ENCODE measurements at regions not wholly inside any gene's neighbourhood (a gene's known extent, or its start where the extent isn't known, plus 50 kb on each side); places are given as distances from the start of the nearest gene placed in this dataset.

DNA sequence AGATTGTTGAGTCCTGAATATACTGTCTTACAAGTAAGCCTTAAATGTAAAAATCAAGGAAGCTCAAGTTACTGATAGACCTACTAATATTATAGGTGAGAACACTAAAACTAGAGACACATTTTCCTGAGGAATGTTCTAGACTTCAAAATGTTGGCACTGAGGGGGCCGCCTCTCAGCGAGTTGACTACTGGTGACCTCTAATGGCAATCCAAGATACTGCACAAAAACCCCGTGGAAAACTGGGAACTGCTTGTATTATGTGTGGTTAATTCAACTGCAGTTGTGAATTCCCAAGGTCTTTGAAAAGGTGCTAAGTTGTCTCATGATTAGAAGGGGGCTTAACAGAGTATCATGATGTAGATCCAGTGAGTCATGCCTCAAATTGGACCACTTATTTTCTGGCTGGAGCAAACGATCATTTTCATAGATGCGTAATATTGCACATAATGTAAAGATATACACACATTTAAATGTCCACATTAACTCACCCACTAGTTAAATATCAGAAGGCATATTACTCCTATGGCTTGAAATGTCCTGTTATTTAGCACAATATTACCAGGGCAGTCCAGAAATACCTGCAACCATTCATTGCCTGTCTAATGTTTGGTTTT is 336.2 kb downstream of the FOXA2 start:
- H3K36me3 ChIP-seq: no peaks in the 10 kb centered on the region
- no peak overlapping the region for H3K4me3 ChIP-seq (ENCODE audit: low read depth in 1 of 2, low read length in 1 of 2)
- no peaks in the 10 kb centered on the region for H3K9me3 ChIP-seq
- H3K27ac ChIP-seq: no peak overlapping the region
- H3K4me1 ChIP-seq (ENCODE audit: control insufficient read depth in 1 of 2, insufficient read depth in 1 of 2, low read depth in 1 of 2, low read length in 1 of 2): no peaks in the 10 kb centered on the region
- no peaks in the 10 kb centered on the region for H3K27me3 ChIP-seq
- TF ChIP-seq, protein P1, sequence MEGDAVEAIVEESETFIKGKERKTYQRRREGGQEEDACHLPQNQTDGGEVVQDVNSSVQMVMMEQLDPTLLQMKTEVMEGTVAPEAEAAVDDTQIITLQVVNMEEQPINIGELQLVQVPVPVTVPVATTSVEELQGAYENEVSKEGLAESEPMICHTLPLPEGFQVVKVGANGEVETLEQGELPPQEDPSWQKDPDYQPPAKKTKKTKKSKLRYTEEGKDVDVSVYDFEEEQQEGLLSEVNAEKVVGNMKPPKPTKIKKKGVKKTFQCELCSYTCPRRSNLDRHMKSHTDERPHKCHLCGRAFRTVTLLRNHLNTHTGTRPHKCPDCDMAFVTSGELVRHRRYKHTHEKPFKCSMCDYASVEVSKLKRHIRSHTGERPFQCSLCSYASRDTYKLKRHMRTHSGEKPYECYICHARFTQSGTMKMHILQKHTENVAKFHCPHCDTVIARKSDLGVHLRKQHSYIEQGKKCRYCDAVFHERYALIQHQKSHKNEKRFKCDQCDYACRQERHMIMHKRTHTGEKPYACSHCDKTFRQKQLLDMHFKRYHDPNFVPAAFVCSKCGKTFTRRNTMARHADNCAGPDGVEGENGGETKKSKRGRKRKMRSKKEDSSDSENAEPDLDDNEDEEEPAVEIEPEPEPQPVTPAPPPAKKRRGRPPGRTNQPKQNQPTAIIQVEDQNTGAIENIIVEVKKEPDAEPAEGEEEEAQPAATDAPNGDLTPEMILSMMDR (IDR thresholded peaks at IDR 0.05): no peak

DNA sequence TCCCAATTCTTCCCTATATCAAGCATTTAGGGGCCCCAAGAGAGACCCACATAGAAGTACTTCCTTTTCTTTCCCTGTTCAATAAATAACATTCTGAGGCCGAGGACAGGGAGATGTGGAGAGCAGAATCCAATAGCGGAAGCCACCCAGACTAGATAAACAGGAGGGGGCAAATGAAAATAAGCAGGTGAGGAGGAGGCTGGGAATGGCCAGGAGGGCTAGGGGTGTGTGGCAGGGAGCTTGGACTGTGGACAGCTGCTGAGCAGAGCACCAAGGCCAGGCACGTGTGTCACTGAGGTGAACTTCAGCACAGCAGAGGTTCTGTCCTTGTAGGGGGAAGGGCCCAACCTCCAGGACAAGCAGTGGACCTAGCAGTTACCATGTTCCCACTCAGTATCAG is 339.2 kb downstream of the FOXA2 start:
- H3K27me3 ChIP-seq: no peaks in the 10 kb centered on the region
- no peak overlapping the region for H3K27ac ChIP-seq
- H3K4me1 ChIP-seq (ENCODE audit: control insufficient read depth in 1 of 2, insufficient read depth in 1 of 2, low read depth in 1 of 2, low read length in 1 of 2): no peaks in the 10 kb centered on the region
- H3K9me3 ChIP-seq: no peaks in the 10 kb centered on the region
- H3K4me3 ChIP-seq (ENCODE audit: low read depth in 1 of 2, low read length in 1 of 2): no peak overlapping the region
- TF ChIP-seq, protein P1 (IDR thresholded peaks at IDR 0.05): no peak
- H3K36me3 ChIP-seq: no peaks in the 10 kb centered on the region

DNA sequence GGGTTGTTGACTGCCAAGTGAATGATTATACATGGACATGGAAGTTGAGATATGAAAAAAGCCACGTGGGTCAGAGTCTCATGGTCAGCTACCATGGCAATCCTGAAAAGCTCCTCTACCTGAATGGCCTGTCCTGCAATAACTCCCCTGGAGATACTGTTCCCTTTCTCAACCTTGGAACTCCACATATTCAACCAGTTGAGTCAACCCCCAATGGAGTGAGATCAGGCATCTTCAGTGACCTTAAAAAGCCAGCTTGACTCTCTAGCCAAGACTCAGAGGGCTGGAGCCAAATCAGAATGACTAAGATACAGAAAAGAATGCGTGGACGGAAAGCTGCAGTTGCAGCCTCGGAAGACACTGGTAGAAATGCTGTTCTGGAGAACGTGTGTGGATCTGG is 341.3 kb downstream of the FOXA2 start:
- Histone ChIP-seq H3K4me1 (ENCODE audit: control insufficient read depth in 1 of 2, insufficient read depth in 1 of 2, low read depth in 1 of 2, low read length in 1 of 2) (no peaks in the 10 kb centered on the region), H3K27me3 (no peaks in the 10 kb centered on the region), H3K4me3 (ENCODE audit: low read depth in 1 of 2, low read length in 1 of 2) (no peak overlapping the region), H3K36me3 (no peaks in the 10 kb centered on the region), H3K27ac (no peak overlapping the region), H3K9me3 (no peaks in the 10 kb centered on the region)
- TF ChIP-seq, protein P1 (IDR thresholded peaks at IDR 0.05): no peak

DNA sequence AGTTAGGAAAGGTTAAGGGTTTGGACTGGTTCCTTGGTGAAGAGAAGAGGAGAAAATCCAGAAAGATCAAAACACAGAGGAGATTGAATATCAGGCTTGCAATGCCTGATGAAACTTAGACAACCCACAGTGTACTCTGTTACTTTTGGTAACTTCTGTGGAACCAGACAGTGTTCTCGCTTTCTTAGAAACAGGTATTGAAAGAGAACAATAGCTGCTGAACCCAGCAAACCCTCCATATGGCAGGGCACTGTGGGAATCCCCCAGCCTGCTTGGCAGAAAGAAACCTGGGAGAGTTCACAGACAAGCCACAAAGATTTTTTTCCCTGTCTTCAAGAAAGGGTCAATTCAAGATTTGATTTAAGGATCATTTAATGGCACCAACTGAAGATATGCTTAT is 342.8 kb downstream of the FOXA2 start:
- Histone ChIP-seq H3K4me1 (ENCODE audit: control insufficient read depth in 1 of 2, insufficient read depth in 1 of 2, low read depth in 1 of 2, low read length in 1 of 2) (no peaks in the 10 kb centered on the region), H3K4me3 (ENCODE audit: low read depth in 1 of 2, low read length in 1 of 2) (no peak overlapping the region), H3K27me3 (no peaks in the 10 kb centered on the region), H3K36me3 (no peaks in the 10 kb centered on the region), H3K9me3 (no peaks in the 10 kb centered on the region), H3K27ac (no peak overlapping the region)
- TF ChIP-seq, protein P1 (IDR thresholded peaks at IDR 0.05): no peak

DNA sequence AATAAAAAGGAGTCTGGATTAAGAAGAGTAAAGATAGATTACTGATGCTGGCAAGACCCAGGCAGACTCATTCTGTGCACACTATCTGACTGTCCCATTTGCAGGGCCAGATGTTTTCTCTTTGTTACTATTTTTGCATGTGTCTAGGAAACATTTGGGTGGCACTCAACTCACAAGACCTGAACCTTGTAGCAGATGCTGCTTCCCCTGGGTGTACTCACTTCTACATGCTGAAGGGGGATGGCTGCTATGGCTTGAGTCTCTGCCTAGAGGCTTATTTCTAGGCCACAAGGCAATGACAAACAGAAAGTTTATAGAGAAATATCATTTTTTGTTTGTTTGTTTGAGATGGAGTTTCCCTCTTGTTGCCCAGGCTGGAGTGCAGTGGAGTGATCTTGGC is 351.4 kb downstream of the FOXA2 start:
- H3K36me3 ChIP-seq: no peaks in the 10 kb centered on the region

More for the DNA sequence above, 351.4 kb downstream of the FOXA2 start:
- no peaks in the 10 kb centered on the region for H3K27me3 ChIP-seq
- no peak overlapping the region for H3K27ac ChIP-seq
- TF ChIP-seq, protein P1 (IDR thresholded peaks at IDR 0.05): no peak
- H3K4me1 ChIP-seq (ENCODE audit: control insufficient read depth in 1 of 2, insufficient read depth in 1 of 2, low read depth in 1 of 2, low read length in 1 of 2): no peaks in the 10 kb centered on the region
- no peak overlapping the region for H3K4me3 ChIP-seq (ENCODE audit: low read depth in 1 of 2, low read length in 1 of 2)
- H3K9me3 ChIP-seq: no peaks in the 10 kb centered on the region

Measured in neutrophil (primary cell).